GM21786 (cell line): ENCODE measurements at regions not wholly inside any gene's neighbourhood (a gene's known extent, or its start where the extent isn't known, plus 50 kb on each side); places are given as distances from the start of the nearest gene placed in this dataset.

ENCODE experiments used
- ATAC-seq: cut with Tn5 transposase; IDR thresholded peaks from one replicate; pipeline ENCODE4 v1.9.1; 2021; ENCODE audit not compliant: unreplicated experiment

- no peak for ATAC-seq
Measured at GRCh38 chr2:120807751-120808150, 72.1 kb downstream of the GLI2 start.

- no peak for ATAC-seq
Measured at GRCh38 chr2:120809151-120809550, 73.5 kb downstream of the GLI2 start.

- no peak for ATAC-seq
Measured at GRCh38 chr2:120809609-120810440, 74.2 kb downstream of the GLI2 start.

- no peak for ATAC-seq
Measured at GRCh38 chr2:120810639-120811038, 75.0 kb downstream of the GLI2 start.

GRCh38 chr2:120812866-120813265 lies 77.2 kb downstream of the GLI2 start:
- ATAC-seq: no peak

GRCh38 chr2:120814352-120814751 lies 78.7 kb downstream of the GLI2 start:
- no peak for ATAC-seq

- ATAC-seq: no peak
Measured at GRCh38 chr2:120815292-120815691, 79.6 kb downstream of the GLI2 start.

GRCh38 chr2:120817136-120817955 lies 81.7 kb downstream of the GLI2 start:
- no peak for ATAC-seq

- ATAC-seq: no peak
Measured at GRCh38 chr2:120817956-120818325, 82.3 kb downstream of the GLI2 start.

- no peak for ATAC-seq
Measured at GRCh38 chr2:120818441-120818920, 82.8 kb downstream of the GLI2 start.

- no peak for ATAC-seq
Measured at GRCh38 chr2:120819720-120820210, 84.1 kb downstream of the GLI2 start.

GRCh38 chr2:120820263-120820952 lies 84.7 kb downstream of the GLI2 start:
- ATAC-seq: no peak

GRCh38 chr2:120820953-120821279 lies 85.2 kb downstream of the GLI2 start:
- no peak for ATAC-seq

- no peak for ATAC-seq
Measured at GRCh38 chr2:120821446-120822160, 85.9 kb downstream of the GLI2 start.

GRCh38 chr2:120822933-120823332 lies 87.3 kb downstream of the GLI2 start:
- no peak for ATAC-seq

GRCh38 chr2:120823551-120823950 lies 87.9 kb downstream of the GLI2 start:
- ATAC-seq: no peak

GRCh38 chr2:120824246-120824645 lies 88.6 kb downstream of the GLI2 start:
- ATAC-seq: no peak

- ATAC-seq: no peak
Measured at GRCh38 chr2:120825370-120826259, 89.9 kb downstream of the GLI2 start.

GRCh38 chr2:120826260-120826648 lies 90.6 kb downstream of the GLI2 start:
- no peak for ATAC-seq
